ENCODE measurements at regions not wholly inside any gene's neighbourhood (a gene's known extent, or its start where the extent isn't known, plus 50 kb on each side); places are given as distances from the start of the nearest gene placed in this dataset.
"Not testable (repeated sequence)": the region's sequence is repeated elsewhere in the genome, so short reads cannot be mapped to it uniquely, and the experiment has no call there.

DNA sequence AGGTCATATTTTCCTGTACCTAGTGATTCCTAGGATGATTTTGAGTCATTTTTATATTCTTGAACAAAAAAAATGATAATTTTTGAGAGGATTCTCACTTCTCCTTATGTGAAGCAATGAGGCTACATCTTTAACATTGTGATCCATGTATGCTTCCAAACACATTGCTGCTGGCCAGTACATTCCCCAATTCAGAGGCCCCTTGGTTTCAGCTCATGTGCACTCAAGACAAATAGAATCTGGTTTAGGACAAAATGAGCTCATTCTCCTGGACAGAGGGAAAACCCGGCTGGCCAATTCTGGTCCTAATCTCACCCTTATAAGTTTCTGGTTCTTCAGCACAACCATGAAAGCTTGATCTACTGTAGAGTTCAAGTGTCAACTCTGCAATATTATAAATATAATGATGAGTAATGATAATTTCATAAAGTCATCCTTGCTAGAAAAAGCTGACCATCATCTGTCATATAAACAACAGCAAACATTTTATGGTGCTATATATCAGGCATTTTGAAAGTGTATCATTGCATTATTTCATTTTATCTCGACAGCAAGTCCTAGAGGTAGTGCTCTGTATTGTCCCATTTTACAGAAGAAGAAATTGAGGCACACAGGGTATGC lies 139.1 kb upstream of the ZNF366 start:
- H3K4me3 ChIP-seq = no peak overlapping the region
- no peaks in the 10 kb centered on the region for H3K9me3 ChIP-seq (ENCODE audit: low read depth)
- H3K27me3 ChIP-seq = no peaks in the 10 kb centered on the region
- no peaks in the 10 kb centered on the region for H3K4me1 ChIP-seq (ENCODE audit: low read depth)
- no peak for DNase-seq (ENCODE audit: low read depth in 1 of 2, low spot score in 1 of 2)
- H3K36me3 ChIP-seq = no peaks in the 10 kb centered on the region
- H3K27ac ChIP-seq = no peak overlapping the region
- TF ChIP-seq, protein P1, sequence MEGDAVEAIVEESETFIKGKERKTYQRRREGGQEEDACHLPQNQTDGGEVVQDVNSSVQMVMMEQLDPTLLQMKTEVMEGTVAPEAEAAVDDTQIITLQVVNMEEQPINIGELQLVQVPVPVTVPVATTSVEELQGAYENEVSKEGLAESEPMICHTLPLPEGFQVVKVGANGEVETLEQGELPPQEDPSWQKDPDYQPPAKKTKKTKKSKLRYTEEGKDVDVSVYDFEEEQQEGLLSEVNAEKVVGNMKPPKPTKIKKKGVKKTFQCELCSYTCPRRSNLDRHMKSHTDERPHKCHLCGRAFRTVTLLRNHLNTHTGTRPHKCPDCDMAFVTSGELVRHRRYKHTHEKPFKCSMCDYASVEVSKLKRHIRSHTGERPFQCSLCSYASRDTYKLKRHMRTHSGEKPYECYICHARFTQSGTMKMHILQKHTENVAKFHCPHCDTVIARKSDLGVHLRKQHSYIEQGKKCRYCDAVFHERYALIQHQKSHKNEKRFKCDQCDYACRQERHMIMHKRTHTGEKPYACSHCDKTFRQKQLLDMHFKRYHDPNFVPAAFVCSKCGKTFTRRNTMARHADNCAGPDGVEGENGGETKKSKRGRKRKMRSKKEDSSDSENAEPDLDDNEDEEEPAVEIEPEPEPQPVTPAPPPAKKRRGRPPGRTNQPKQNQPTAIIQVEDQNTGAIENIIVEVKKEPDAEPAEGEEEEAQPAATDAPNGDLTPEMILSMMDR (IDR thresholded peaks at IDR 0.05; ENCODE audit: low read depth, low read length) = no peak

DNA sequence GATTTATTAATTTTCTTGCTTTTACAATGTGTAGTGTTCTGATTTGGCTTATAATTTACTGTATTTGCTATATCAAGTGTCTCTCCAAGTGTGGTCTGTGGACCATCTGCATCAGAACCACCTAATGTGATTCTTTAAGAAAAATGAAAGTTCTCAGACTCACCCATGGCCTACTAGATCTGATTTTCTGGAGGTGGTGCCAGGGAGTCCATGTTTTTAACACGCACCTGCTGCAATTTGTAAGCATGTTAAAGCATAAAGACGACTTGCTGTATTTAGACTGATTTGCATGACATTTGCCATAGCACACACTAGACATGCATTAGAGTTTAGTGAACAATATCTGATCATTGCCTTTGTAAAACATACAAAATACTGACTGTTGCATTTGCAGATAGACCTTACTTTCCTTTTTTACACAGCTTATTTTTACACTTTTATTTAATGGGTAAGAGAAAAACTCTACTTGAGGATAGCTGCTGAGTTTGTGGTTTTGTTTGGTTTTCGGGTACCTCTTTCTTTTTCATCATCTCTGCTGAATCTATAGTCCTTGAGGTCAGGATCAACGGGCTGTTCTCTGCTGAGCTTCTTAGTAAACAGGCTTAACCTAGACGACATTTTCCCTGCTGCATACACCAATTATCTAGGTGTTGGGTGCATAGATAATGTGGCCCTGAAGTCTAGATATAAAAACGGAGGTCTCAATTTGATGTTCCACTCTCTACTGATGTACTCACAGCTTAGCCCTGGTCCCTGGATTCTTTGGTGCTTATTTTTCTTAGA lies 138.0 kb upstream of the ZNF366 start:
- DNase-seq (ENCODE audit: low read depth in 1 of 2, low spot score in 1 of 2) = no peak
- H3K9me3 ChIP-seq (ENCODE audit: low read depth) = no peaks in the 10 kb centered on the region
- H3K36me3 ChIP-seq = no peaks in the 10 kb centered on the region
- no peak overlapping the region for H3K4me3 ChIP-seq
- no peaks in the 10 kb centered on the region for H3K4me1 ChIP-seq (ENCODE audit: low read depth)
- no peak overlapping the region for H3K27ac ChIP-seq
- TF ChIP-seq, protein P1 (IDR thresholded peaks at IDR 0.05; ENCODE audit: low read depth, low read length) = no peak
- H3K27me3 ChIP-seq = no peaks in the 10 kb centered on the region

DNA sequence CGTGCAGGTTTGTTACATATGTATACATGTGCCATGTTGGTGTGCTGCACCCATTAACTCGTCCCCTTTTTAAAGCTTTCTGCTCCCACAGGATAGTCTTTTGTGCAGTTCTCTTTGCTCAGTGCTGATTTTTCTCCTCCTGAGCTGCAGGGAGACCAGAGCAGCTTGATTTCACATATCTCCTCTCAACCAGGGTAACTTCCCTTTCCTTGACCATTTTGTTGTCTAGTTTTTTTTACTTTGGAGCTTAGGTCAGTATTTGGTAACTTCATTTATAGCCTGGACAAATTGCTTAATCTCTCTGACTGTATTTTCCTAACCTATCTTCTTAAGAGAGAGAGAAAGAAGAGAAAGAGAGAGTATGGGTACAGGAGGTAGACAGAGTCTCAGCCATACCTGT lies 137.1 kb upstream of the ZNF366 start:
- DNase-seq (ENCODE audit: low read depth in 1 of 2, low spot score in 1 of 2) = no peak
- H3K9me3 ChIP-seq (ENCODE audit: low read depth) = no peaks in the 10 kb centered on the region
- no peak overlapping the region for H3K27ac ChIP-seq
- no peak overlapping the region for H3K4me3 ChIP-seq
- no peaks in the 10 kb centered on the region for H3K36me3 ChIP-seq
- TF ChIP-seq, protein P1 (IDR thresholded peaks at IDR 0.05; ENCODE audit: low read depth, low read length) = no peak
- no peaks in the 10 kb centered on the region for H3K4me1 ChIP-seq (ENCODE audit: low read depth)
- H3K27me3 ChIP-seq = no peaks in the 10 kb centered on the region

DNA sequence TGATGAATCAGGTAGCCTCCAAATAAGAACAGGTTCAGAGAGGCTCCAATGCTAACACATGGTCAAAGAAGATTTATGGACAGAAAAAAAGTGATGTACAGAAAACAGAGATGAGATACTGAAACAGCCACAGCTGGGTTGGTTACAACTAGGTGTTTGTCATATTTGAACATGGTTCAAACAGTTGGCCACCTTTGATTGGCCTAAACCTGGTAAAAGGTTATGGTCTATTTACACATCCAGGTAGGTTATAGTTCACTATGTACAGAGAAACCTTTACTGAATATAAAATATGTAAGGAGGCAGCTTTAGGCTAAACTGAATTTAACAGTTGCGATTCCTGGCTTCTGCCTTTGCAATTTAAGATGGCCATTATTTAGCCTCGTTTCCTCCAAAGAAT lies 134.0 kb upstream of the ZNF366 start:
- H3K4me1 ChIP-seq (ENCODE audit: low read depth) = no peaks in the 10 kb centered on the region
- H3K27ac ChIP-seq = no peak overlapping the region
- H3K36me3 ChIP-seq = no peaks in the 10 kb centered on the region
- no peaks in the 10 kb centered on the region for H3K27me3 ChIP-seq
- H3K9me3 ChIP-seq (ENCODE audit: low read depth) = no peaks in the 10 kb centered on the region
- no peak overlapping the region for H3K4me3 ChIP-seq
- no peak for DNase-seq (ENCODE audit: low read depth in 1 of 2, low spot score in 1 of 2)
- TF ChIP-seq, protein P1 (IDR thresholded peaks at IDR 0.05; ENCODE audit: low read depth, low read length) = no peak

DNA sequence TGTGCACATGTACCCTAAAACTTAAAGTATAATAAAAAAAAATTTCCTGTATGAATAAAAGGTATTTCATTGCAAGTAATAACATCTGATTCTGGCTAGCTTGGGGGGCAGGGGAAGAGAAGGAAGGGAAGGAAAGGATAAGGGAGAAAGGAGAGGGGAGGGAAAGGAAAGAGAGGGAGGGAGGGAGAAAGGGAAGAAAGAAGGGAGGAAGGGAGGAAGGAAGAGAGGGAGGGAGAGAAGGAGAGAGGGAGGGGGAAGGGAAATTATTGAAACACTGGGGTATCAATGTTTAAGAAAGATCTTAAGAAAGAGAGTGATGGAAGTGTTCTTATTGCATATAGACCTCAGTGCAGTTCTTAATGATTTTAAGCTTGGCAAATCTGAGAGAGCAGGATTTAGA lies 129.8 kb upstream of the ZNF366 start:
- Histone ChIP-seq H3K4me3 (no peak overlapping the region), H3K4me1 (ENCODE audit: low read depth) (peaks cover 8% of the 10 kb centered on the region), H3K9me3 (ENCODE audit: low read depth) (no peaks in the 10 kb centered on the region), H3K27ac (no peak overlapping the region), H3K36me3 (no peaks in the 10 kb centered on the region), H3K27me3 (no peaks in the 10 kb centered on the region)
- no peak for DNase-seq (ENCODE audit: low read depth in 1 of 2, low spot score in 1 of 2)
- TF ChIP-seq, protein P1 (IDR thresholded peaks at IDR 0.05; ENCODE audit: low read depth, low read length) = no peak

DNA sequence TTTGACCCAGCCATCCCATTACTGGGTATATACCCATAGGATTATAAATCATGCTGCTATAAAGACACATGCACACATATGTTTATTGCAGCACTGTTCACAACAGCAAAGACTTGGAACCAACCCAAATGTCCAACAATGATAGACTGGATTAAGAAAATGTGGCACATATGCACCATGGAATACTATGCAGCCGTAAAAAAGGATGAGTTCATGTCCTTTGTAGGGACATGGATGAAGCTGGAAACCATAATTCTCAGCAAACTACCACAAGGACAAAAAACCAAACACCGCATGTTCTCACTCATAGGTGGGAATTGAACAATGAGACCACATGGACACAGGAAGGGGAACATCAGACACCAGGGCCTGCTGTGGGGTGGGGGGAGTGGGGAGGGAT lies 129.4 kb upstream of the ZNF366 start:
- not testable (repeated sequence) for H3K36me3 ChIP-seq; H3K9me3 ChIP-seq (ENCODE audit: low read depth); H3K4me3 ChIP-seq; H3K27me3 ChIP-seq; DNase-seq (ENCODE audit: low read depth in 1 of 2, low spot score in 1 of 2); H3K4me1 ChIP-seq (ENCODE audit: low read depth); H3K27ac ChIP-seq

Data from cardiac muscle cell (in vitro differentiated cells and primary cell).